ENCODE measurements at regions not wholly inside any gene's neighbourhood (a gene's known extent, or its start where the extent isn't known, plus 50 kb on each side); places are given as distances from the start of the nearest gene placed in this dataset.

DNA sequence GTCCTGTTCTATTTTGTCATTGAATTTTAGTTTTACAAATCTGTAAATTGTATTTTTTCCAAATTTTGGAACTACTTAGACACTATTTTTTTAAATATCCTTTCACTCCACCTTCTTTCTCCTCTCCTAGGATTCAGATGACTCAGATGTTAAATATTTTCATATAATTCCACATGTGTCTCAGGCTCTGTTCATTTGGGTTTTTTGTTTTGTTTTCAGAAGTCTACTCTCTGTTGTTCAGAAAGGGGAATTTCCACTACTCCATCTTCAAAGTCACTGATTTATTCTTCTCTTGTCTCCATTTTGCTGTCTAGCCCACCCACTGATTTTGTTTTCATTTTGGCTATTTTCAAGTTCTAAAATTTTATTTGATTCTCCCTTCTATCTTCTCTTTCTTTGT is 264.0 kb upstream of the SLIT2 start:
- DNase-seq: no peak

DNA sequence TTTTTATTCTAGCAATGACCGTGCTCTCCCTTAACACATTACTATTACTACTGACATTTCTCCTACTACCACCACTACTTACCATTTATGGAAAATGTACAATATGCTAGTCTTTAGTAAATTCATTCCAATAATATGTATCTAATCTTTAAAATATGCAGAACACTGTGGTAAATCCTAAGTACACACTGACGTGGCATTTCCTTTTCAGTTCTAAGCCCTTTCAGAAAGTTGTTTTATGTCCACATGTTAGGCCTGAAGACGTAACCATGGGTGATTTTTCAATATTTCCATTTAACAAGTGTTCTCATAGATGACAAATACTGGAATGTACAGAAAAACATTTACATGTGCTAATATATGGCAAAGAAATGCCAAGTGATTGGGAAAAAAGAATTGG is 268.6 kb upstream of the SLIT2 start:
- DNase-seq: no peak

DNA sequence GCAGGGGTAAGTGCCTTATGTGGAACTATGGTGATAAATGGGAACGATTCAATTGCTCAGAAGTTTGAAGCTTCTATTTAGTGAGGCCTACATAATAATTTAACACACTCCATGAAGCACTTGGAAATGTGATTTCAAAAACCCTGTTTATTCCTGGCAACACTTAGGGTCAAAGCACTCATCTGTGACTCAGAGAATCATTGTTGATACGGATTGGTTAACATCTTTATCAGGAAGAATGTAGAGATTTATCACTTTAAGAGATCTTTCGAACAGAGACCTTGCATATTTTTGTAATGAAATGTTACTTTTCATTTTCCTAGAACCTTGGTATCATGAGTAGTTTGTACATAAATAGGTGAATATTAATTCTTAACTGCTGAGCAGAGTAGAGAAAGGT is 269.1 kb upstream of the SLIT2 start:
- DNase-seq: no peak

DNA sequence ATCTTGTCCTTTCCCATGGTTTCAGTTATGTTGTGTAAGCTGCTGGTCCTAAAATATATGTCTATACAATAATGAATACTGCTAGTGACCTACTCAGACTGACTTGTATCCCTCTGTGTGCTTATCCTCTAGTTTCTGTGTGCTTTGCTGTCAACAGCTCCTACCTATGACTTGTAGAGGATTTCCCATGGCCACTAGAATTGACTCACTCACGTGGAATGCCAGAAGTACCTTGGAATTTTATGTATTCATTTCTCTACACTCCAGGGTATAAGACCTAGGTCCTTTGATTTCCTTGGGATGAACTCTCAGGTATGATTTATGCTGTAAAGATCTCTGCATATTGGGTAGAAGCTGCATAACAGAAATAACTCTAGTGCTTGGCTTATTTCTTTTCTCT is 279.9 kb upstream of the SLIT2 start:
- DNase-seq: no peak

DNA sequence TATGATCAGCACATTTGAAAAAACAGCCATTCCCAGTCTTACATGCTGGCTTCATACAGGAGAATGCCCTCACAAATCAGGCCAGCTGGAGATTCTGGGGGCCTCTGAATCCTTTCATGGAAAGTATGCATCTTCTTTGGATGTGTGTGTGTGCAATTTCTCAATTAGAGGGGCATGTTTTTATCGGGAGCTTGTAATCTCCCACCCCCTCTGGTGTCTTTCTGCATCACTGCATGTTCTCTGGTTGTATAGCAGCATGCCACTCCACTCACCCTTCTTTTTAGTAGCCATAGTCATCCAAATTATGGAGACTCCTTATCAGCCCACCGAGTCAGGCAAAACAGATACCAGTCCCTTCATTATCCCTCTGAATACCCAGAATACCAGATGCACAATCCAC is 282.2 kb upstream of the SLIT2 start:
- DNase-seq: no peak

DNA sequence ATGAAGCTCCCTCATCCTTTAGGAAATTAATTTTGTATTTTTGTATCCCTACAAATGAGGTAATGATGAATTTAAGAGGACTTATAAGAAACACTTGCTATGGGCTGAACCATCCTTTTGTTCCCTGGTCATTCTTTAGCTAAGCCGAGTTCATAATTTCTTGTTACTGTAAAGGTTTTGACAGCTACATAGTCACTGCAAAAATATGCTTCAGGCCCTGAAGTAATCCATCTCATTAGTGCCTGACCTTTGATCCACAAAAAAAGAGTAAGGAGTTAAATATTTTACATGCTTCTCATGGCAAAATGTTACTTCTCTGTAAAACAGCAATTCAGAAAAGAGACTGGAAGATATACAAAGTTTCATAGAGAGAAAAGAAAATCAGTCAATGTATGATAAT is 290.6 kb upstream of the SLIT2 start:
- no peak for DNase-seq

DNA sequence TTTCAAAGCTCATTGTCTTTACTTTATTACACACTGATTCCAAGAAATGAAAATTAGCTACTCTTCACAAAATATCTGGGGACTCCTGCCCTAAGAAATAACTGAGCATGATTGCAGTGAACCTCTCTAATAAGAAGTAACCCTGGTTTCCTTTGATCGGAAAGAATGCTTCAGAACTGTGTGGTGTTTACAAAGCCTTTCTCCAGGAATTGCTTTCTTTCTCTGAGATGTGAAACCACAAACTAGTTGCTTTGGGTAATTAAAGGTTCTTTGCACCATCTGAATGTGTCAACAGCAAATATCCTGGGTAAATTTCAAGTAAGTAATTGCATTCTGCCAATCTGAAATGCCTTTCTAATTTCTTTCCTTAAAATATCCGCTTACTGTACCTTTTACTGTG is 292.9 kb upstream of the SLIT2 start:
- no peak for DNase-seq

DNA sequence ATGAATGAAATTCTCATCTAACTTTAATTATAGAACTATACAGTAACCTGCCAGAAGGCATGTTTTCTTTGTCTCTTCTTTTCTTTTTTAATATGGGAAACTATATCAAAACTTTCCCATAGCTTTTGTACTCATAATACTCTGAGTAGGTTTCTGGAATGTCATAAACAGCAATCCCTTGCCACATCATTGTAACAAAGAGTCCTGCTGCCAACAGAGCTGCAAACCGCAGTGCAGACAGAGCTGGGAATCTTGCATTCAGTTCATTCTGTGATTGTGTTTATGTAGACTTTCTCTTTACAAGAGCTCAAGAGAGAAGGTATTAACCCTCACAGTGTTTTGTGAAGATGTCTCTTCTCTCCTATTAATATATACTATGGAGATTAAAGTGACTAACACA is 304.4 kb upstream of the SLIT2 start:
- no peak for DNase-seq

DNA sequence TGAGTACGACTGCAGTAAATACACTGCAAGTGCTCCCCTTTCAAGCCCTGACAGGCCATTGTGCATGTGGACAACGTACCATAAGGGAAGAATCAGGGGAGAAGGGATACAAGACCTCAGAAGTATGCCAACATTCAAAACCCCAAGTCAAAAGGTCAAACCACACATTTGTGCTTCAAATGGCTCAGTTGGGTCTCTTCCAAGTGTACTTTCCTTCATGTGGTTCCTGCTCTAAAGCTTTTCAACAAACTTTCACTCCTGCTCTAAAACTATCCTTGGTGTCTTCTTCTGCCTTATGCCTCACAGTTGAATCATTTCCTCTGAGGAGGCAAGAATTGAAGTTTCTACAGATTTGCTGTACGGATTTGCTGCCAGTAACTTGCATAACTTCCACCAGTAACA is 305.7 kb upstream of the SLIT2 start:
- no peak for DNase-seq

DNA sequence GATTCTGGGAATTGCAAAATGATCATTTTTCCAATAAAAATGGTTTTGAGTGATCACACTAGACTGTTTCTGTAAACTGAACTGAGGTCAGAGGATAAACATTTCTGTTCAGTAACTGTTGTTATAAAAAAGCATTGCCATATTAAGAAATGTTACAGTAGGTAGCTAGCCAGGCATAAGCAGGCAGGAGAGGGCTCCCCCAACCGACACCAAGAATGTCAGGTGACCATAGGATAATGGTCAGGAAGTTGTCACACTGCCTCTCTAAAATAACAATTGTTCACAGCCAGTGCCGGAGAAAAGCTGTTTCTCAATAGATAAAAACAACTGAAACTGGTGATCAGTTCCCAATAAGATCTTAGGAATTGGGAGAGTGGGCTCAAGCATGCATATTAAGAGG is 306.2 kb upstream of the SLIT2 start:
- no peak for DNase-seq

DNA sequence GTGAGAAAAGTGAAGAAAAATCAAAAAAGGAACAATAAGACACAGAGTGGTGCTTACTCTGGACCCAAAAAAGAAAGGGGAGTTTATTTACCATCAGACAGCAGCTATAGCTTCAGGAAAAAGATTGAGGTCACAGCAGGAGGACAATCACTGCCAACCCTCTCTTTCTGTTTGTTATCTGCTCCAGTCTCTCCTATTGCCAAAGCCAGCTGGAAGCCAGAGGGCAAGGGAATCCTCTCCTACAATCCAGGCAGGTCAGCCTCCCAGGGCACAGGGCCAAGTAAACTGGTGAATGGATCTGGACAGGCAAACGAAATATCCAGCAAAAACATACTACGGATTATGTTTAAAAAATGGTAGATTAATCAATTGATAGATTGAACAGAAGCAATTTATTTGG is 306.9 kb upstream of the SLIT2 start:
- DNase-seq: no peak

DNA sequence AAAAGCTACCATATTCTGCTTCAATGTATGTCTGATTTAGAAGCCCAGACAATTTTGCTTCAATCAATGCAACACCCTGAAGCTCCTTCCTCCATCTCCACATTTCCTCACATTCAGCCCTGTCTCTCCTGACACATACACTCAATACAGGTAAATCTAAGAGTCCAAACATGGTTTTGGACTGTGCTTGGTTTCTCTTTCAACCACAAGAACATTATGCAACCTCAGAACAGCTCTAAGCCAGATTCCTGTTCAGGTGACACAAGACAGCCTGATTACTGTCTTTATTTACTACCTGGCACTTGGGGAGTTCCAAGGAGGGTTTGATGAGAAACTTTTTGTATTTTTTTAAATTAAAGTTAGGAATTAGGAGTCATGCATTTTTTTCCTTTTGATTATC is 307.5 kb upstream of the SLIT2 start:
- DNase-seq: no peak

DNA sequence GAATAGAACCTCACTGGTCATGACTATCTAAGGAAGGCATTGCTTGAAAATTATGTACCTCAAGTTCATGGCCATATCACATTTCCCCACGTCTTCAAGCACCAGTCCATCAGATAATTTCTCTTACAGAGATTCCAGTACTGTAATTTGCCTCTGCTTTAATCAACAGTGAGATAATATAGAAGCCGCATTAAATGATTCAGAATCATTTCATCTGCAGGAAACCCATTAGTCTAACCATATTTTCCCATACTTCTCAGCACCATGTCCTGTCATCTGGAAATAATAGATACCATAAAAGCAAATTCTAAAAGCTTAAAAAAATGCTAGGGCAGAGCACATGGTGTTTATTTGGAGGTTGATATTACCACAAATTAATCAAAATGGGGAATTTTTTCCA is 310.3 kb upstream of the SLIT2 start:
- no peak for DNase-seq

DNA sequence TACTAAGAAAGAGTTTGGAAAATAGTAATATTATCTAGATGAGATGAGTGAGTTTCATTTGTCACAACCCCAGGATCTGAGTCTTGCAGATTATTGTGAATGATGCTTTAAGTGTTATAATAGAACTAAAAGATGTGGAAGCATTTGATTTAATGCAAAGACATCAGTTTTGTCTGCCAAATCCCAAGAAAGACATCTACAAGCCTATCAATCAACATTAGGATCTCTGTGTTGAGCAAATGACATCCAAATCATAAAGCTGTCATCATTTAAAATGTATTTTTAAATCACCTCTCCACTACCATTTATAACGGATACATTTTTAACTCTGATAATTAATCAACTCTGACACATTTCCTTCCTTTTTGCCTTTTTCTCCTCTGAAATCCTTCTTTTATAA is 310.8 kb upstream of the SLIT2 start:
- no peak for DNase-seq

DNA sequence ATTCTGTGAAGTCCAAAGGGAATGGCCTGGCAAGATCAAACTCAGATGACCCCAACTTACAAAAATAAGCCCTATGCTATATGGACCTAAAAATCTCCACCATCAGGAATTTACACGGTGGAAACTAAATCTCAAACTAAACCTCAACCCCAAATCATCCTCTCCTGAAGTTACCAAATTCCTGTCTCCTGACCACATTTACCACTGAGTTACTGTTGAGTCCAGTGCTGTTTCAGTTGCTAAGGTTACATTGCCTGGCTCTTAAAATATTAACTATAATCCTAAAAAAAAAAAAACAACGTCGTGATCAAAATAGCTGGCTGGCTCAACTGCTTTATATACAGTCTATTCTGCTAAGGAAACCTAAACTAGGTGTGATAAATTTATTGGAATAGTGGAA is 315.2 kb upstream of the SLIT2 start:
- DNase-seq: no peak

DNA sequence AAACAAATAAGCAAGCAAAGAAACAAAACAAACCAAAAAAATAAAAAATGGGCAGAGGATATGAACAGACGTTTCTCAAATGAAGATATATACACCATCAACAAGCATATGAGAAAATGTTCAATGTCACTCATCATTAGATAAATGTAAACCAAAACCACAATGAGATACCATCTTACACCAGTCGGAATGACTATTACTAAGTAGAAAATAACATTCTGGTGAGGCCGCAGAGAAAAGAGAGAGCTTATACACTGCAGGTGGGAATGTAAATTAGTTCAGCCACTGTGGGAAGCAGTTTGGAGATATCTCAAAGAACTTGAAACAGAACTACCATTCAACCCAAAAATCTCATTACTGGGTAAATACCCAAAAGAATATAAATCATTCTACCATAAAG is 321.0 kb upstream of the SLIT2 start:
- DNase-seq: no peak

DNA sequence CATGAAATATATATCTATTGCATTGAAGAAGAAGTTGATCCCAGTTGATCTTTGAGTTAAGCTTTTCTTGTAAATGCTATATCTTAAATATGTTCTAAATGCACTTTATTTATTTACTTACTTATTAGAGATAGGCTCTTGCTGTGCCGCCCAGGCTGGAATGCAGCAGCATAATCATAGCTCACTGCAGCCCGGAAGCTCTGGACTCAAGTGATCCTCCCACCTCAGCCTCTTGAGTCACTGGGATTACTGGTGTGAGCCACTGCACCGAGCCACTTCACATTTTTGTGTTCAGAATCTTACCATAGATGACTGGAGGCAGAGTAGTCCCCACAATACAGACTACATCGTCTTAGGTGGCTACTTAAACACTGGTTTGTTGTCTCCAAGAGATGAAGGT is 324.3 kb upstream of the SLIT2 start:
- DNase-seq: no peak

DNA sequence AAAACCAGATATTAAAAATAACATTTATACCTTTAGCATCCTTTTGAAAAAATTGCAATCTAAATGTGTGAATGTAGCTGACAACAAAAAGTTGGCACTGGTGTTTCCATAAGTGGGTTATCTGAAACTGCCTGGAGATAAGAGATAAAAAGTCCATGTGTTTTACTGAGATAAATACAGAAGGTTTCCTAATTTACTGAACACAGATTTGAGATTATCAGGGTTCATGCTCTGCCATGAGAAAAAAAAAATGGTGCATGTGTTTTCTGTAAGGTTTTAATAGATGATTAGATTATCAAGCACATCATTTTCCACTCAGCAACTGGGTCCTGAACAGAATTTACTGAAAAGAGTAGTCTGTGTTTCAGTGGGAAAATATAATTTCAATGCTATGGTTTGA is 326.2 kb upstream of the SLIT2 start:
- no peak for DNase-seq

DNA sequence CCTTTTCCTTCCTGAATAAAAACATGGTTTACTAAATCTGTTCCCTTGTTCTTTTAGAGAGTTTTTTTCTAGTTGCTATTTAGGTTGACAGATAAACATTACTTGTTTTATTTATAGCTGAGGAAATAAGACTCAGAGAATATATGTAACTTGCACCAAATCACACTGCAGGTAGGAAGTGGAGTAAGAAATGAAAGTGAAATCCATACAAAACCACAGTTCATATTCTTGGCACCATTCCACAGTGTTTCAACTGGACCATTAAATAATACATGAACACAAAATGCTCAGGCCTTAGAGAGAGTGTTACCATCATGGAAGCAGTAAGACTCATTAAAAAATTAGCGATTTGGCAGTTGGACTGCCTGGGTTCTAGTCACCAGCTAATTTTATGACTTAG is 326.9 kb upstream of the SLIT2 start:
- DNase-seq: no peak

DNA sequence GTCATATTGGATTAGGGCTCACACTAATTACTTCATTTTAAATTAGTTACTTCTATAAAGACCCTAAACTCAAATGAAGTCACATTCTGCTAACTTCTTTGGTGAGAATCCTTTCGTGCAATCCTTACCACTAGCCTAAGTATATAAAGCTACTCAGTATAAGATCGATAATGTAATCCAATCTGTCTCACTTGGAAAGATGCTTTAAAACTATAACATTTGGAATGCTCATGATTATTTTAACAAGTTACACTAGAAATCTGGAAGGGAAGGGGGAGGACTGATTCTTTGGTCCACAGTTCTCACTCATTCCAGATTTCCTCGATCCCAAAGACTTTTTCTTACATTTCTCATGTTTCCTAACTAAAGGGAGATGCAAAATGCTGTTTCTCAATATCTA is 336.4 kb upstream of the SLIT2 start:
- DNase-seq: no peak

DNA sequence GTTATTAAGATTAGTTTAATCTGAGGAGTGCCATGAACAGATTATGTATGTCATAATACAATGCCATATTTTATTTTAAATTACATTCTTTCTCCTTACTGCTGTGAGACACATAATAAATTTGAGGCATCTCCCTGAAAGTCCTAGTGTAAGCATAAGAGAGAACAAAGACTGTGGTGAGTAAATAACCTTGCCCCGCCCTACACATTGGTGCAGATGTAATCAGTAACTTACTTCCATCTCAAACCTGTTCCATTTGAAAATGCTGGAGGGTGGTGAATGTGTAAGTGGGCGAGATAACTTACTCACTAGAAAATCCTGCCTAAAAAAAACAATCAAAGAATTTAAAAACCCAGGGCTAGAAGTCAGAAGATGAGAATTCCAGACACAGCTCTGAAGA is 338.1 kb upstream of the SLIT2 start:
- no peak for DNase-seq

DNA sequence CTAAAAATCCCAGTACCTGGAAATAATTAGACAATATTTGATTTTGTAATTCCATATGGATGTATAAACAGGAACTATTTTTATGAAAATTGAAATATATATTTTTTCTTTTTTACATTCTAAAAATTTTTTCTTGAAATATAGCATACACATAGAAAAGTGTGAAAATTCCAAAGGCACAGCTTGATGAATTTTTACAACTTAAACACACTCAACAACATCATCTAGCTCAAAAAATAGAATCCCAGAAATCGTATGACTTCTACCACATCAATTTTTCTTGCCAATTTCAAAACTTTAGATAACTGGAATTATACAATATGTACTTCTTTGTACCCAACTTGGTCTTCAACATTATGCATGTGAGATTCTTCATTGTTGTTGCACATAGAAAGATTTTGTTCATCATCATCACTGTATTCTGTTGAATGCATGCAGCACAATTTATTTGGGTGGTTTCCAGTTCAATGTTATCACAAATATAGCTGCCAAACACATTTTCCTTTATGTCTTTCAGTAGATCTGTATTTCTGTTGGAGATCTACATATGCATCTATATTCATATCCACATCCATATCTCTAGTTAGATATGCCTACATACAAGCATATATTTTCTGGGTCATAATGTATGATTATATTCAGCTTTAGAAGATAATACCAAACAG is 340.7 kb upstream of the SLIT2 start:
- no peak for DNase-seq

DNA sequence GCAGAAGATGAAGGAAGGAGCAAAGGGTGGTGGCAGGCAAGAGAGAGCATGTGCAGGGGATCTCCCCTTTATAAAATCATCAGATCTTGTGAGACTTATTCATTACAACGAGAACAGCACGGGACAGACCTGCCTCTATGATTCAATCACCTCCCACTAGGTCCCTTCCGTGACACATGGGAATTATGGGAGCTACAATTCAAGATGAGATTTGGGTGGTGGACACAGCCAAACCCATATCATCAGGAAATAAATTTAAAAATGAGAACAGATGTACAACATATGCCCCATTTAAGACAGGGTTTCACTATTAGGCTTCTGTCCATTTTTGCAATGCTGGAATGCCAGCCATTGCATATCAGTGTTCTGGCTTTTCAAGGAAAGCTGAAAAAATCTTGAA is 346.7 kb upstream of the SLIT2 start:
- no peak for DNase-seq

DNA sequence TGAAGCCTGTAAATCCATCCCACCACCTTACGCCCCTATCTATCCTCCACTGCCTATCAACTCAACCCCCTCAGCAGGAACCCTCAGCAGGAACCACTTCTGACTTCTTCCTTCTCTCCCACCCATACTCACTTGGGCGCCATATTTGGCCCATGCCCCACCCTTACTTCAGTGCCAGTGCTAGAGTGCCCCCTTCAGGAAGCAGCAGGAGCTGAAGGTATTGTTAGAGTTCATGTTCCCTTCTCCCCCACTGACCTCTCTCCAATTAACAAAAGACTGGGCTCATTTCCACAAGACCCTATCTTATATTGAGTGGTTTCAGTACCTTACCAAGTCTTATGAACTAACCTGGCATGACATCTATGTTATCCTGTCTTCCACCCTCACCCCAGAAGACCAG is 363.1 kb upstream of the SLIT2 start:
- no peak for DNase-seq

DNA sequence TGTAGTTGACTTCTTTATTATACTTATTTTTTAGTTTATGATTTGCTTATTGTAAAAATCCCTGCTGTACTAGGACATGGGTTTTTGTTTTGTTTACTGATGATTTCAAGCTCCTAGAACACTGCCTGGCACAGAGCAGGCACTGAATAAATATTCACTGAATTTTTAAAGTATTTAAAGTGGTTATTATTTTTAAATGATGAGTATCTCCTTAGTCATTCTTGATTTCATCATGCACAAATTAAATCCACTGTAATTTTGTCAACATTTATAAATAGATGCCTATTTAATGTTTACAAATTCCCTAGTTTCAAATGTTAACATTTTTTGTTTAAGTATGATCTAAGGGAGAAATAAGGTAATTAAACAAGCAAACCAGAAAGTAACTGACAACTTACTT is 367.9 kb upstream of the SLIT2 start:
- DNase-seq: no peak

DNA sequence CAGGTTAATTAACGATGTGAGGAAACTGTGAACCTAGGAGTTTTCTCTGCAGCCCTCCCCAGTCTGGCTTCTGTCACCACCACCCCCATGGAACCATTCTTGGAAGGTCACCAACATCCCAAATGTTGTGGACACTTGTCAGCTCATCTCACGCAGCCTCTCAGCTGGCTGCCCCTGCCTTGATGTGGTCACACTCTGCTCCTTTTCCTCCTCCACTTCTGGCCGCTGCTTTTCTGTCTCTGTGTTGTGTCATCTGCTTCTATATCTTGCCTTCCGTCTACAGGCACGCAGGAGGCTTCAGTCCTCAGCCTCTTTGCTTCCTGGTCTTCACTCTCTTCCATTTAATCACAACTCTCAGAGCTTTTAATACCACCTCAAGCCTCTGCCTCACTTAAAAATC is 371.5 kb upstream of the SLIT2 start:
- DNase-seq: no peak
